HFF-Myc (cell line): ENCODE measurements at regions not wholly inside any gene's neighbourhood (a gene's known extent, or its start where the extent isn't known, plus 50 kb on each side); places are given as distances from the start of the nearest gene placed in this dataset.

Source experiments
- DNase-seq: peaks from one replicate; pipeline ENCODE4 v3.0.0-alpha.2; 2011; ENCODE audit warnings: low read depth; ENCODE audit errors: extremely low read depth
- H3K4me3 ChIP-seq: replicated peaks from 2 replicates; pipeline ENCODE4 v1.5.1; 2011; ENCODE audit warnings: low read depth, mild to moderate bottlenecking, control low read depth, low read length
- TF ChIP-seq, protein P1 (sequence below): IDR thresholded peaks from 2 replicates; pipeline ENCODE4 v1.5.1; 2012; ENCODE audit warnings: mild to moderate bottlenecking, low read depth, low read length, control low read depth; ENCODE audit errors: missing control alignments

DNA sequence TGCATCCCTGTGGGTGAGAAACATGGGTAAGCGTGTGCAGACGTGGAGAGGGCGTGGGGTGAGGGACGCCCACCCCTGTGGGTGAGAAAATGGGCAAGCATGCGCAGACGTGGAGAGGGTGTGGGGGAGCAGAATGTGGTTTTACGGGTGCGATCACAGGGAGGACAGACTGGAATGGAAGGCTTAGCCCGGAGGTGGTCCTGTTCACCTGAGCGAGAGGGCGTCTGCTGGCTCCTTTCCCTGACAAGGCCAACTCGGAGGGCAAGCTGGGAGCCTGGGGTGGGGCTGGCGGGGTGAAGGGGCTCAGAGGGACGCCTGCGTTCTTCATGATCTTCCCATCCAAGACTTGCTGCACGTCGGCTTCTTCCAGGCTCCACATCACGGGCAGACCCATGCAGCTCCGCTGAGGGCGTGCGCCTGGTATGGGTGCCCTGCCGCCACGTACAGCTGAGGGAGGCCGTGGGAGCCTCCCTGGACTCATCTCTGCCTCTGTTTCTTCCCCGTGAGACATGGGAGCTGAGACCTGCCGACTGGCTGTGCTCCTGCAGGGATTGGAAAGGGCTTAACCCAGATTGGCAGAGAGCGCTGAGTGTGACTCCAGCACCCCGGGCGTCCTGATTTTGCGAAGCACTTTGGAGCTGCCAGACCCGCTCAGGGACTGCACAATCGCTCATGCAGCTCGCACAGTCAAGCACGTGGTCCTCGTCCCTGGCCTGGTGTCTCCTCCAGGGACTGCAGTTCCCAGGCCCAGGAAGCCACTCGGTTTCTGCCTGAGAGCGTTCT, 74.3 kb upstream of the SHH start:
- DNase-seq = no peak
- TF ChIP-seq, protein P1, sequence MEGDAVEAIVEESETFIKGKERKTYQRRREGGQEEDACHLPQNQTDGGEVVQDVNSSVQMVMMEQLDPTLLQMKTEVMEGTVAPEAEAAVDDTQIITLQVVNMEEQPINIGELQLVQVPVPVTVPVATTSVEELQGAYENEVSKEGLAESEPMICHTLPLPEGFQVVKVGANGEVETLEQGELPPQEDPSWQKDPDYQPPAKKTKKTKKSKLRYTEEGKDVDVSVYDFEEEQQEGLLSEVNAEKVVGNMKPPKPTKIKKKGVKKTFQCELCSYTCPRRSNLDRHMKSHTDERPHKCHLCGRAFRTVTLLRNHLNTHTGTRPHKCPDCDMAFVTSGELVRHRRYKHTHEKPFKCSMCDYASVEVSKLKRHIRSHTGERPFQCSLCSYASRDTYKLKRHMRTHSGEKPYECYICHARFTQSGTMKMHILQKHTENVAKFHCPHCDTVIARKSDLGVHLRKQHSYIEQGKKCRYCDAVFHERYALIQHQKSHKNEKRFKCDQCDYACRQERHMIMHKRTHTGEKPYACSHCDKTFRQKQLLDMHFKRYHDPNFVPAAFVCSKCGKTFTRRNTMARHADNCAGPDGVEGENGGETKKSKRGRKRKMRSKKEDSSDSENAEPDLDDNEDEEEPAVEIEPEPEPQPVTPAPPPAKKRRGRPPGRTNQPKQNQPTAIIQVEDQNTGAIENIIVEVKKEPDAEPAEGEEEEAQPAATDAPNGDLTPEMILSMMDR = no peak
- H3K4me3 ChIP-seq = no peak overlapping the region

- DNase-seq = no peak
- TF ChIP-seq, protein P1 = no peak
- no peak overlapping the region for H3K4me3 ChIP-seq
These were observed 73.2 kb upstream of the SHH start for GRCh38 chr7:155885167-155886155.

GRCh38 chr7:155884225-155885166, 72.2 kb upstream of the SHH start:
- H3K4me3 ChIP-seq = no peak overlapping the region
- TF ChIP-seq, protein P1 = no peak
- no peak for DNase-seq

GRCh38 chr7:155883491-155884224, 71.4 kb upstream of the SHH start:
- no peak overlapping the region for H3K4me3 ChIP-seq
- TF ChIP-seq, protein P1 = no peak
- DNase-seq = no peak

- TF ChIP-seq, protein P1 = no peak
- no peak for DNase-seq
- H3K4me3 ChIP-seq = no peak overlapping the region
These were observed 70.3 kb upstream of the SHH start for GRCh38 chr7:155882596-155882995.
